SU-DHL-6 (cell line): ENCODE measurements at regions not wholly inside any gene's neighbourhood (a gene's known extent, or its start where the extent isn't known, plus 50 kb on each side); places are given as distances from the start of the nearest gene placed in this dataset.

Experiments
- H2AFZ ChIP-seq: fragments of 200-600 bp; sonication (generic); 2 replicates; pipeline ENCODE4 v1.6.1; 2014; ENCODE audit warnings: low read depth, mild to moderate bottlenecking, moderate library complexity, mixed read lengths, antibody characterized with exemption, low read length; ENCODE audit not compliant: severe bottlenecking
- H3F3A ChIP-seq: fragments of 200-600 bp; shearing (Covaris generic); 2 replicates; pipeline ENCODE4 v1.6.0; 2016; ENCODE audit warnings: antibody characterized with exemption, mild to moderate bottlenecking; ENCODE audit not compliant: insufficient read depth
- H3K27ac ChIP-seq: fragments of 200-600 bp; sonication (generic); 2 replicates; pipeline ENCODE4 v1.5.1; 2016; ENCODE audit warnings: low read depth, mild to moderate bottlenecking, low read length, moderate library complexity, mixed read lengths
- H3K27me3 ChIP-seq: fragments of 200-600 bp; sonication (generic), shearing (Covaris generic); 2 replicates; pipeline ENCODE4 v1.6.0; 2014; ENCODE audit warnings: mild to moderate bottlenecking, low read length
- H3K36me3 ChIP-seq: fragments of 200-600 bp; sonication (generic); 2 replicates; pipeline ENCODE4 v1.6.1; 2014; ENCODE audit warnings: mild to moderate bottlenecking, low read length, mixed read lengths
- H3K4me2 ChIP-seq: fragments of 300-600, 200-600 bp; shearing (Covaris generic), sonication (generic); 2 replicates; pipeline ENCODE4 v1.6.0; 2014; ENCODE audit warnings: low read length, low read depth, mild to moderate bottlenecking; ENCODE audit not compliant: poor library complexity, severe bottlenecking
- H3K4me3 ChIP-seq: fragments of 200-600 bp; sonication (generic); 2 replicates; pipeline ENCODE4 v1.5.1; 2014; ENCODE audit warnings: antibody characterized with exemption, low read length, mild to moderate bottlenecking, mixed read lengths; ENCODE audit not compliant: insufficient read depth, poor library complexity, severe bottlenecking
- H3K79me2 ChIP-seq: fragments of 200-600 bp; sonication (generic); 2 replicates; pipeline ENCODE4 v1.6.1; 2014; ENCODE audit warnings: mild to moderate bottlenecking, low read length, moderate library complexity; ENCODE audit not compliant: insufficient read depth
- H3K9ac ChIP-seq: fragments of 200-600 bp; sonication (generic); 2 replicates; pipeline ENCODE4 v1.7.0; 2014; ENCODE audit warnings: mild to moderate bottlenecking, low read length
- H3K9me2 ChIP-seq: fragments of 200-600 bp; sonication (generic); replicated peaks from 2 replicates; pipeline ENCODE4 v1.6.1; 2014; ENCODE audit warnings: low read length; ENCODE audit not compliant: insufficient read depth
- H3K9me3 ChIP-seq: fragments of 200-600 bp; sonication (generic); 2 replicates; pipeline ENCODE4 v1.6.1; 2014; ENCODE audit warnings: low read length, mixed read lengths; ENCODE audit not compliant: insufficient read depth
- H4K20me1 ChIP-seq: fragments of 200-600 bp; sonication (generic); 2 replicates; pipeline ENCODE4 v1.6.1; 2014; ENCODE audit warnings: low read depth, mild to moderate bottlenecking, antibody characterized with exemption, low read length, moderate library complexity, mixed read lengths
- EZH2phosphoT487 ChIP-seq: fragments of 200-600 bp; sonication (generic), shearing (Covaris generic); conservative IDR thresholded peaks from 2 replicates; pipeline ENCODE4 v1.6.1; 2018; ENCODE audit warnings: mild to moderate bottlenecking, antibody characterized with exemption, low read length, moderate library complexity, mixed read lengths
- TF ChIP-seq, protein P1 (sequence below): fragments of 200-600 bp; sonication (generic); IDR thresholded peaks from one replicate; pipeline ENCODE4 v1.5.1; 2017; ENCODE audit warnings: antibody characterized with exemption, mild to moderate bottlenecking, low read length, moderate library complexity; ENCODE audit not compliant: insufficient read depth, poor library complexity, severe bottlenecking

DNA sequence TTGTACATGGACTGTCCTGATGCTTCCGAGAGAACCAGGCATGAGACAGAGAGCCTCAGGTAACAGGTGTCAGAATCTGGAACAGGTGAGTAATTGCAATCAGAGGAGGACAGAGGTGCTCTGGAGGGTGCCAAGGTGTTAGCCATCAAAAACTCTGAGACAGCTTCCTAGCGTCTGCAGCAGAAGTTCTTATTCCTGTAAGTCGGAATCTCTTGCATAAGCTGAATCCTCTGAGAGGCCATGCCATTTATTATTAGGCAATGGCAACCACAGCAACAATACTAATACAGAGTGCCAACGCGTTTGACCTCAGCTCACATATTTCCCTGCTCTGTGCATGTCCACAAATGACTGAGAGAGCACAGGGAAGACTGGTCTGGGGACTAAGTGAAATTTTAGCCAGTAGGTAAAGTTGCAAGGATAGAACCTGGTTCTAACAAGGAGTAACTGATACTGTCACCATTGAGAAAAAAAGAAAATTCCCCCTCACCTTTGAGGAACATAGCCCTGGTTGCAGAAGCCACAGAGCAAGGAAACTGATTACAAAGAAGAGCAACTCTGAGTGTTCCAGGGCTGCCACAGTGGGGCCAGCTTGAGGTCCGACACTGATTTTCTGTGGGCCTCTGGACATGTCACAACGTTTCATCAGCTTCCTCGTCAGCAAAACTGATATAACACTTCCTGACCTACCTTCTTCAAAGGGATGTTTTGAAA, 55.1 kb upstream of the ACSL3 start:
- Histone ChIP-seq H3K27ac (no peak overlapping the region), H3K4me2 (no peak overlapping the region), H3K27me3 (no peaks in the 10 kb centered on the region), H3F3A (no peaks in the 10 kb centered on the region), H3K36me3 (no peaks in the 10 kb centered on the region), H3K79me2 (no peaks in the 10 kb centered on the region), H3K4me3 (no peak overlapping the region), H2AFZ (no peak overlapping the region), H3K9ac (no peak overlapping the region), H3K9me3 (no peaks in the 10 kb centered on the region), H4K20me1 (no peaks in the 10 kb centered on the region), H3K9me2 (no peaks in the 10 kb centered on the region)
- TF ChIP-seq EZH2phosphoT487 = no peak
- TF ChIP-seq, protein P1, sequence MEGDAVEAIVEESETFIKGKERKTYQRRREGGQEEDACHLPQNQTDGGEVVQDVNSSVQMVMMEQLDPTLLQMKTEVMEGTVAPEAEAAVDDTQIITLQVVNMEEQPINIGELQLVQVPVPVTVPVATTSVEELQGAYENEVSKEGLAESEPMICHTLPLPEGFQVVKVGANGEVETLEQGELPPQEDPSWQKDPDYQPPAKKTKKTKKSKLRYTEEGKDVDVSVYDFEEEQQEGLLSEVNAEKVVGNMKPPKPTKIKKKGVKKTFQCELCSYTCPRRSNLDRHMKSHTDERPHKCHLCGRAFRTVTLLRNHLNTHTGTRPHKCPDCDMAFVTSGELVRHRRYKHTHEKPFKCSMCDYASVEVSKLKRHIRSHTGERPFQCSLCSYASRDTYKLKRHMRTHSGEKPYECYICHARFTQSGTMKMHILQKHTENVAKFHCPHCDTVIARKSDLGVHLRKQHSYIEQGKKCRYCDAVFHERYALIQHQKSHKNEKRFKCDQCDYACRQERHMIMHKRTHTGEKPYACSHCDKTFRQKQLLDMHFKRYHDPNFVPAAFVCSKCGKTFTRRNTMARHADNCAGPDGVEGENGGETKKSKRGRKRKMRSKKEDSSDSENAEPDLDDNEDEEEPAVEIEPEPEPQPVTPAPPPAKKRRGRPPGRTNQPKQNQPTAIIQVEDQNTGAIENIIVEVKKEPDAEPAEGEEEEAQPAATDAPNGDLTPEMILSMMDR = no peak

DNA sequence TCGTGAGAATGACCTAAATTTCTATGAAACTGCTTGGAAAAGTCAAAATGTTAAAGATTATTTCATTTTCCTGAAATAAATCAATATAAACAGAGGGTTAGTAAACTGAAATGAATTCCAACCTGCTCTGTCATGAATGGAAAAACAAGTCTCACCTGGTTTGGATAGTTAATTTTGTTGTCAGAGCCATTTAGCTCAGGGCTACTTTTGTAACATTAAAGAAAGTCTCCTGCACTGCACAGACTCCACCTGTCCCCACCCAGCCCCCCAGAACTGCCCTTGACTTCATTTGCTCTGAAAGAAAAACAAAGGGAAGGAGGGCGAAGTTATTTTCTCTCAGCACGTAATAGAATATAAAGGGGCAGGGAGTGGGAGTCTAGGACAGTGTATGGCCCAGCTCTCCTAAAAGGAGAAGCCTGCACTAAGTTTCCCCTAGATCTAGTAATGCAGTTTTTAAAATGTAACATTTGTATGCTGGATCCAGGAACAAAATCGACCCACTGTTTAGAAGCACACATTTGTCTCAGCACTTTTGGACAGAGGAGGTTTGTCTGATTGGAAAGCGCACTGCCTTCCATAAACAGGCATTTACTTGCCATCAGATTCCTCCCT, 54.2 kb upstream of the ACSL3 start:
- no peaks in the 10 kb centered on the region for H3K36me3 ChIP-seq
- no peak overlapping the region for H3K4me3 ChIP-seq
- H3K9ac ChIP-seq = no peak overlapping the region
- H3F3A ChIP-seq = no peaks in the 10 kb centered on the region
- TF ChIP-seq, protein P1 = no peak
- TF ChIP-seq EZH2phosphoT487 = no peak
- H3K4me2 ChIP-seq = no peak overlapping the region
- no peak overlapping the region for H2AFZ ChIP-seq
- no peaks in the 10 kb centered on the region for H3K9me2 ChIP-seq
- H3K27me3 ChIP-seq = no peaks in the 10 kb centered on the region
- no peak overlapping the region for H3K27ac ChIP-seq
- no peaks in the 10 kb centered on the region for H3K9me3 ChIP-seq
- no peaks in the 10 kb centered on the region for H4K20me1 ChIP-seq
- H3K79me2 ChIP-seq = no peaks in the 10 kb centered on the region

- TF ChIP-seq, protein P1 = no peak
- no peak for TF ChIP-seq EZH2phosphoT487
- H3K79me2 ChIP-seq = no peaks in the 10 kb centered on the region
Measured at GRCh38 chr2:222807431-222807830, 53.4 kb upstream of the ACSL3 start.

More at GRCh38 chr2:222807431-222807830, 53.4 kb upstream of the ACSL3 start:
- Histone ChIP-seq H2AFZ (no peak overlapping the region), H3K27me3 (no peaks in the 10 kb centered on the region), H3K4me2 (no peak overlapping the region), H3K9ac (no peak overlapping the region), H3K36me3 (no peaks in the 10 kb centered on the region), H3K27ac (no peak overlapping the region), H4K20me1 (no peaks in the 10 kb centered on the region), H3K9me3 (no peaks in the 10 kb centered on the region), H3K9me2 (no peaks in the 10 kb centered on the region), H3F3A (no peaks in the 10 kb centered on the region), H3K4me3 (no peak overlapping the region)
